ENCODE measurements at regions not wholly inside any gene's neighbourhood (a gene's known extent, or its start where the extent isn't known, plus 50 kb on each side); places are given as distances from the start of the nearest gene placed in this dataset.

- Histone ChIP-seq H3K4me3 (ENCODE audit: low read depth in 1 of 2, low read length in 2 of 2) (no peak overlapping the region), H3K27ac (ENCODE audit: low read depth, low read length) (no peak overlapping the region)
Observed at GRCh38 chr20:7361931-7362330, 578.3 kb downstream of the HAO1 start.

GRCh38 chr20:7362601-7363000 is 577.7 kb downstream of the HAO1 start:
- Histone ChIP-seq H3K27me3 (ENCODE audit: control insufficient read depth in 1 of 2, insufficient read depth in 2 of 2, low read length in 2 of 2) (no peaks in the 10 kb centered on the region), H3K9ac (ENCODE audit: low read depth in 1 of 2, low read length in 2 of 2) (no peak overlapping the region), H3K4me3 (ENCODE audit: low read depth in 1 of 2, low read length in 2 of 2) (no peak overlapping the region), H3K36me3 (ENCODE audit: control insufficient read depth in 1 of 2, insufficient read depth in 2 of 2, low read length in 2 of 2) (no peaks in the 10 kb centered on the region), H3K27ac (ENCODE audit: low read depth, low read length) (no peak overlapping the region), H3K4me1 (ENCODE audit: control insufficient read depth in 1 of 2, insufficient read depth in 2 of 2, low read length in 2 of 2) (no peaks in the 10 kb centered on the region), H3K9me3 (ENCODE audit: control insufficient read depth in 1 of 2, low read length in 2 of 2) (no peaks in the 10 kb centered on the region)

More at GRCh38 chr20:7361931-7362330, 578.3 kb downstream of the HAO1 start:
- Histone ChIP-seq H3K9me3 (ENCODE audit: control insufficient read depth in 1 of 2, low read length in 2 of 2) (no peaks in the 10 kb centered on the region), H3K9ac (ENCODE audit: low read depth in 1 of 2, low read length in 2 of 2) (no peak overlapping the region), H3K36me3 (ENCODE audit: control insufficient read depth in 1 of 2, insufficient read depth in 2 of 2, low read length in 2 of 2) (no peaks in the 10 kb centered on the region), H3K27me3 (ENCODE audit: control insufficient read depth in 1 of 2, insufficient read depth in 2 of 2, low read length in 2 of 2) (no peaks in the 10 kb centered on the region), H3K4me1 (ENCODE audit: control insufficient read depth in 1 of 2, insufficient read depth in 2 of 2, low read length in 2 of 2) (no peaks in the 10 kb centered on the region)

- H3K9ac ChIP-seq (ENCODE audit: low read depth in 1 of 2, low read length in 2 of 2): no peak overlapping the region
- no peaks in the 10 kb centered on the region for H3K4me1 ChIP-seq (ENCODE audit: control insufficient read depth in 1 of 2, insufficient read depth in 2 of 2, low read length in 2 of 2)
- no peaks in the 10 kb centered on the region for H3K27me3 ChIP-seq (ENCODE audit: control insufficient read depth in 1 of 2, insufficient read depth in 2 of 2, low read length in 2 of 2)
- H3K27ac ChIP-seq (ENCODE audit: low read depth, low read length): no peak overlapping the region
- no peaks in the 10 kb centered on the region for H3K36me3 ChIP-seq (ENCODE audit: control insufficient read depth in 1 of 2, insufficient read depth in 2 of 2, low read length in 2 of 2)
- no peaks in the 10 kb centered on the region for H3K9me3 ChIP-seq (ENCODE audit: control insufficient read depth in 1 of 2, low read length in 2 of 2)
- no peak overlapping the region for H3K4me3 ChIP-seq (ENCODE audit: low read depth in 1 of 2, low read length in 2 of 2)
Observed at GRCh38 chr20:7366189-7366588, 574.1 kb downstream of the HAO1 start.

- H3K27ac ChIP-seq (ENCODE audit: low read depth, low read length): no peak overlapping the region
- H3K9me3 ChIP-seq (ENCODE audit: control insufficient read depth in 1 of 2, low read length in 2 of 2): no peaks in the 10 kb centered on the region
- no peaks in the 10 kb centered on the region for H3K27me3 ChIP-seq (ENCODE audit: control insufficient read depth in 1 of 2, insufficient read depth in 2 of 2, low read length in 2 of 2)
- no peak overlapping the region for H3K9ac ChIP-seq (ENCODE audit: low read depth in 1 of 2, low read length in 2 of 2)
- no peak overlapping the region for H3K4me3 ChIP-seq (ENCODE audit: low read depth in 1 of 2, low read length in 2 of 2)
- no peaks in the 10 kb centered on the region for H3K36me3 ChIP-seq (ENCODE audit: control insufficient read depth in 1 of 2, insufficient read depth in 2 of 2, low read length in 2 of 2)
- H3K4me1 ChIP-seq (ENCODE audit: control insufficient read depth in 1 of 2, insufficient read depth in 2 of 2, low read length in 2 of 2): no peaks in the 10 kb centered on the region
Observed at GRCh38 chr20:7371518-7372163, 568.6 kb downstream of the HAO1 start.

DNA sequence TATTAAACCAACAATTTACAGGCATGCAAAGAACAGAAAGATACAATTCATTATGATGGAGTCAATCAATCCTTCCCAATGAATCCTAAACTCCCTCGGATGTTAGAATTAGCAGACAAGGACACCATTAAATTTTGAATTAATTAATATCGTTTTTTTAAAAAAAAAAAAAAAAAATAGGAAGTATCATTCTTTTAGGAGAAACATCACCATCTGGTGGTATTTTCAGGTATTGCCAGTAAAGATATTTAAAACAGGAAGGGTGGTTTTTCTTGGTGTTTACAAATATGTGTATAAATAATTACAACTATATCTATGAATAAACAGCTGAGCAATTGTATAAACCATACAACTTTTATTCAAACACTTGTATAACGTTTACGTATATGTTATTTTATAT is 564.4 kb downstream of the HAO1 start:
- Histone ChIP-seq H3K9me3 (ENCODE audit: control insufficient read depth in 1 of 2, low read length in 2 of 2) (no peaks in the 10 kb centered on the region), H3K27me3 (ENCODE audit: control insufficient read depth in 1 of 2, insufficient read depth in 2 of 2, low read length in 2 of 2) (no peaks in the 10 kb centered on the region), H3K4me3 (ENCODE audit: low read depth in 1 of 2, low read length in 2 of 2) (no peak overlapping the region), H3K4me1 (ENCODE audit: control insufficient read depth in 1 of 2, insufficient read depth in 2 of 2, low read length in 2 of 2) (no peaks in the 10 kb centered on the region), H3K9ac (ENCODE audit: low read depth in 1 of 2, low read length in 2 of 2) (no peak overlapping the region), H3K27ac (ENCODE audit: low read depth, low read length) (no peak overlapping the region), H3K36me3 (ENCODE audit: control insufficient read depth in 1 of 2, insufficient read depth in 2 of 2, low read length in 2 of 2) (no peaks in the 10 kb centered on the region)

DNA sequence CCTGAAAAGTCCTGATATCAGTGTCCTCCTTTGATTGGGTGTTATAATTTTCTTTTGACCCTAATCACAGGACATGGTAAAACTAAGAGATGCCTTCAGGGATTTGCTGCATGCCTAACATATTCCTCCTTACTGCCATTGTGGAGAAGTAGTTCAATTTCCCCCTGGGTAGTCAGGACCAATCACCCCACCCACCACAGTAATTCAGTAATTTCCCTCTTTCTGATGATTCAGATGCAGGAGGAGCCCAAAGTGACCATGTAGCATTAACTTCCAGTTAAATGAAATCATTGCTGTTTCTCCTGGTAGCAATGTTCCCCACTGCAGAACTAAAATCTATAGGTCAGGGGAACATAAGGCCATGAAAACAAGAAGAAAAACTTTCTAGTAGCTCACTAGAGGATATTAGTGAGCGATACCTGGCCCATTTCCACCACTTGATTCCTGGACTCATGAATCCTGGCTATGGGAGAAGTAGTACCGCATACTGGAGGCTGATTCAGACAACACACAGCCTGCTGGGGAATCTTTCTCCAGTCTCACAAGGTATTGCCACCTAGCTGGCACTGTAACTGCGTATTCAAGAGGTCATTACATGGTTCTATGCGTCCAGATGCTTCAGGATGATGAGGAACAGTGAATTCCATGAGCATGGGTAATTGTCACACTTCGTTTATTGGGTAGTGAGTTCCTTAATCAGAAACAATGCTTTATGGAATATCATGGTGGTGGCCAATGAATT is 561.2 kb downstream of the HAO1 start:
- H3K9me3 ChIP-seq (ENCODE audit: control insufficient read depth in 1 of 2, low read length in 2 of 2): no peaks in the 10 kb centered on the region
- H3K4me1 ChIP-seq (ENCODE audit: control insufficient read depth in 1 of 2, insufficient read depth in 2 of 2, low read length in 2 of 2): no peaks in the 10 kb centered on the region
- H3K36me3 ChIP-seq (ENCODE audit: control insufficient read depth in 1 of 2, insufficient read depth in 2 of 2, low read length in 2 of 2): no peaks in the 10 kb centered on the region

GRCh38 chr20:7379621-7380220 is 560.5 kb downstream of the HAO1 start:
- H3K27me3 ChIP-seq (ENCODE audit: control insufficient read depth in 1 of 2, insufficient read depth in 2 of 2, low read length in 2 of 2): no peaks in the 10 kb centered on the region
- no peak overlapping the region for H3K9ac ChIP-seq (ENCODE audit: low read depth in 1 of 2, low read length in 2 of 2)
- H3K9me3 ChIP-seq (ENCODE audit: control insufficient read depth in 1 of 2, low read length in 2 of 2): no peaks in the 10 kb centered on the region
- H3K4me3 ChIP-seq (ENCODE audit: low read depth in 1 of 2, low read length in 2 of 2): no peak overlapping the region
- no peak overlapping the region for H3K27ac ChIP-seq (ENCODE audit: low read depth, low read length)
- no peaks in the 10 kb centered on the region for H3K4me1 ChIP-seq (ENCODE audit: control insufficient read depth in 1 of 2, insufficient read depth in 2 of 2, low read length in 2 of 2)
- H3K36me3 ChIP-seq (ENCODE audit: control insufficient read depth in 1 of 2, insufficient read depth in 2 of 2, low read length in 2 of 2): no peaks in the 10 kb centered on the region

More for the DNA sequence above, 561.2 kb downstream of the HAO1 start:
- Histone ChIP-seq H3K27me3 (ENCODE audit: control insufficient read depth in 1 of 2, insufficient read depth in 2 of 2, low read length in 2 of 2) (no peaks in the 10 kb centered on the region), H3K4me3 (ENCODE audit: low read depth in 1 of 2, low read length in 2 of 2) (no peak overlapping the region), H3K27ac (ENCODE audit: low read depth, low read length) (no peak overlapping the region), H3K9ac (ENCODE audit: low read depth in 1 of 2, low read length in 2 of 2) (no peak overlapping the region)

GRCh38 chr20:7383216-7383615 is 557.0 kb downstream of the HAO1 start:
- Histone ChIP-seq H3K36me3 (ENCODE audit: control insufficient read depth in 1 of 2, insufficient read depth in 2 of 2, low read length in 2 of 2) (no peaks in the 10 kb centered on the region), H3K9ac (ENCODE audit: low read depth in 1 of 2, low read length in 2 of 2) (no peak overlapping the region)

GRCh38 chr20:7387638-7388193 is 552.5 kb downstream of the HAO1 start:
- no peaks in the 10 kb centered on the region for H3K27me3 ChIP-seq (ENCODE audit: control insufficient read depth in 1 of 2, insufficient read depth in 2 of 2, low read length in 2 of 2)
- no peaks in the 10 kb centered on the region for H3K4me1 ChIP-seq (ENCODE audit: control insufficient read depth in 1 of 2, insufficient read depth in 2 of 2, low read length in 2 of 2)
- H3K9me3 ChIP-seq (ENCODE audit: control insufficient read depth in 1 of 2, low read length in 2 of 2): no peaks in the 10 kb centered on the region
- H3K9ac ChIP-seq (ENCODE audit: low read depth in 1 of 2, low read length in 2 of 2): no peak overlapping the region
- no peak overlapping the region for H3K4me3 ChIP-seq (ENCODE audit: low read depth in 1 of 2, low read length in 2 of 2)
- no peaks in the 10 kb centered on the region for H3K36me3 ChIP-seq (ENCODE audit: control insufficient read depth in 1 of 2, insufficient read depth in 2 of 2, low read length in 2 of 2)
- no peak overlapping the region for H3K27ac ChIP-seq (ENCODE audit: low read depth, low read length)

More at GRCh38 chr20:7383216-7383615, 557.0 kb downstream of the HAO1 start:
- Histone ChIP-seq H3K27me3 (ENCODE audit: control insufficient read depth in 1 of 2, insufficient read depth in 2 of 2, low read length in 2 of 2) (no peaks in the 10 kb centered on the region), H3K4me3 (ENCODE audit: low read depth in 1 of 2, low read length in 2 of 2) (no peak overlapping the region), H3K4me1 (ENCODE audit: control insufficient read depth in 1 of 2, insufficient read depth in 2 of 2, low read length in 2 of 2) (no peaks in the 10 kb centered on the region), H3K9me3 (ENCODE audit: control insufficient read depth in 1 of 2, low read length in 2 of 2) (no peaks in the 10 kb centered on the region), H3K27ac (ENCODE audit: low read depth, low read length) (no peak overlapping the region)

- no peak overlapping the region for H3K27ac ChIP-seq (ENCODE audit: low read depth, low read length)
- no peaks in the 10 kb centered on the region for H3K4me1 ChIP-seq (ENCODE audit: control insufficient read depth in 1 of 2, insufficient read depth in 2 of 2, low read length in 2 of 2)
- no peaks in the 10 kb centered on the region for H3K9me3 ChIP-seq (ENCODE audit: control insufficient read depth in 1 of 2, low read length in 2 of 2)
- no peaks in the 10 kb centered on the region for H3K27me3 ChIP-seq (ENCODE audit: control insufficient read depth in 1 of 2, insufficient read depth in 2 of 2, low read length in 2 of 2)
- H3K36me3 ChIP-seq (ENCODE audit: control insufficient read depth in 1 of 2, insufficient read depth in 2 of 2, low read length in 2 of 2): no peaks in the 10 kb centered on the region
- H3K4me3 ChIP-seq (ENCODE audit: low read depth in 1 of 2, low read length in 2 of 2): no peak overlapping the region
- no peak overlapping the region for H3K9ac ChIP-seq (ENCODE audit: low read depth in 1 of 2, low read length in 2 of 2)
Observed at GRCh38 chr20:7389216-7389615, 551.0 kb downstream of the HAO1 start.

Measured in duodenal mucosa (tissue), 2 donors.